Osteocyte (in vitro differentiated cells): ENCODE measurements at regions not wholly inside any gene's neighbourhood (a gene's known extent, or its start where the extent isn't known, plus 50 kb on each side); places are given as distances from the start of the nearest gene placed in this dataset.
"Not testable (repeated sequence)": the region's sequence is repeated elsewhere in the genome, so short reads cannot be mapped to it uniquely, and the experiment has no call there.

Experiments used
- DNase-seq: peaks from one replicate; pipeline ENCODE4 v3.0.0; 2021; ENCODE audit warnings: mixed read lengths; ENCODE audit not compliant: unreplicated experiment; ENCODE audit errors: extremely low spot score
- H3K27ac Mint-ChIP-seq: one replicate; pipeline ENCODE4 v1.8.0; 2021; ENCODE audit warnings: mild to moderate bottlenecking, mixed read lengths; ENCODE audit not compliant: unreplicated experiment
- H3K27me3 Mint-ChIP-seq: one replicate; pipeline ENCODE4 v1.8.0; 2021; ENCODE audit warnings: mixed read lengths; ENCODE audit not compliant: unreplicated experiment
- H3K36me3 Mint-ChIP-seq: one replicate; pipeline ENCODE4 v1.8.0; 2021; ENCODE audit warnings: mixed read lengths; ENCODE audit not compliant: unreplicated experiment
- H3K4me1 Mint-ChIP-seq: one replicate; pipeline ENCODE4 v1.8.0; 2021; ENCODE audit warnings: mixed read lengths; ENCODE audit not compliant: unreplicated experiment
- H3K4me3 Mint-ChIP-seq: one replicate; pipeline ENCODE4 v1.8.0; 2021; ENCODE audit warnings: mild to moderate bottlenecking, moderate library complexity, mixed read lengths; ENCODE audit not compliant: unreplicated experiment
- H3K9me3 Mint-ChIP-seq: one replicate; pipeline ENCODE4 v1.8.0; 2021; ENCODE audit warnings: mixed read lengths; ENCODE audit not compliant: unreplicated experiment
- TF ChIP-seq, protein P1 (sequence below): fragments of 200-600 bp; sonication (generic); IDR thresholded peaks from 2 replicates; pipeline ENCODE4 v1.5.0; 2021; ENCODE audit warnings: antibody characterized with exemption, mild to moderate bottlenecking, moderate library complexity

DNA sequence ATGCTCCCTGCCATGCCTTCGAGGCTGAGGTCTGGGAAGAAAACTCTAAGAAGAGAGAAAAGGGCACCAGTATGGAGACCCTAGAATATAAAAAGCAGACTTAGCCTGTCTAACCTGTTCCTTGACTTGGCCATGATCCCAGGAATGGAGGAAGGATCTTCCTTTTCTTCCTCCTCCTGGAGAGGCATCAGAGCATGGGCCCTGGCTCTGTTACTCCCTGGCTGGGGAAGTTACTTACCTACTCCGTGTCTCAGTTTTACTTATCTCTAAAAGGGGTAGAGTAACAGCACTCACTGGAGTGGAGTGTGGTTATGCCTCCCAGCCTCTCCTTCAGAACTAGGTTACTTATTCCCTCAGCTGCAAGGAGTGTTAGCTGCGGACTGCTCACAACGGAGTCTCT, 55.2 kb upstream of the PHF21A start:
- Mint-ChIP-seq H3K27ac (no peak overlapping the region), H3K9me3 (peaks cover 4% of the 10 kb centered on the region), H3K27me3 (peaks cover 63% of the 10 kb centered on the region), H3K36me3 (no peaks in the 10 kb centered on the region), H3K4me3 (no peak overlapping the region), H3K4me1 (no peaks in the 10 kb centered on the region)
- no peak for DNase-seq
- TF ChIP-seq, protein P1, sequence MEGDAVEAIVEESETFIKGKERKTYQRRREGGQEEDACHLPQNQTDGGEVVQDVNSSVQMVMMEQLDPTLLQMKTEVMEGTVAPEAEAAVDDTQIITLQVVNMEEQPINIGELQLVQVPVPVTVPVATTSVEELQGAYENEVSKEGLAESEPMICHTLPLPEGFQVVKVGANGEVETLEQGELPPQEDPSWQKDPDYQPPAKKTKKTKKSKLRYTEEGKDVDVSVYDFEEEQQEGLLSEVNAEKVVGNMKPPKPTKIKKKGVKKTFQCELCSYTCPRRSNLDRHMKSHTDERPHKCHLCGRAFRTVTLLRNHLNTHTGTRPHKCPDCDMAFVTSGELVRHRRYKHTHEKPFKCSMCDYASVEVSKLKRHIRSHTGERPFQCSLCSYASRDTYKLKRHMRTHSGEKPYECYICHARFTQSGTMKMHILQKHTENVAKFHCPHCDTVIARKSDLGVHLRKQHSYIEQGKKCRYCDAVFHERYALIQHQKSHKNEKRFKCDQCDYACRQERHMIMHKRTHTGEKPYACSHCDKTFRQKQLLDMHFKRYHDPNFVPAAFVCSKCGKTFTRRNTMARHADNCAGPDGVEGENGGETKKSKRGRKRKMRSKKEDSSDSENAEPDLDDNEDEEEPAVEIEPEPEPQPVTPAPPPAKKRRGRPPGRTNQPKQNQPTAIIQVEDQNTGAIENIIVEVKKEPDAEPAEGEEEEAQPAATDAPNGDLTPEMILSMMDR: no peak

DNA sequence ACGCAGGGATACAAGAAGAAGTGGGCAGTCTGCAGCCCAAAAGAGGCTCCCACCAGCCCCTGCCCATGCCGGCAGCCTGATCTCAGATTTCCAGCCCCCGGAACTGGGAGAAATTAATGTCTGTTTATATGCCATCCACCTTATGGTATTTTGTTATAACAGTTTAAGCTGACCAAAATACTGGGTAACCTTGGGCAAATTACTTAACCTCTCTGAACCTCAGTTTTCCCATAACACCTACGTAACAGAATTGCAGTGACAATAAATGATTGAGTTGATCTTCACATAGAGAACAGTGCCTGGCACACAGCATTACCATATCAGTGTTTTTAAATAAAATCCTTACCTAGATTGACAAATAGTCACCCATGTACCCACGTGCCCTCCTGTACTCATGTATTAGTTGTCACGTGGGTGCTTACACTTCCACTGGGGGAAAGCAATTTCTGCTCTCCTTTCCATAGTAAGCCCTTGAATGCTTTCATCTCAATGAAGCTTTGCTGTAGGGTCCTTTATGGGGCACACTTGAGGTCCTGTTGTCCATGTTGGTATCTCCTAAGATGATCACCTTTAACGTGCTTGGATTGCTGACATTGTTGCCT, 54.2 kb upstream of the PHF21A start:
- Mint-ChIP-seq H3K27me3 (peaks cover 64% of the 10 kb centered on the region), H3K4me1 (no peaks in the 10 kb centered on the region), H3K27ac (no peak overlapping the region), H3K36me3 (no peaks in the 10 kb centered on the region), H3K9me3 (peaks cover 4% of the 10 kb centered on the region), H3K4me3 (no peak overlapping the region)
- no peak for DNase-seq
- TF ChIP-seq, protein P1: no peak

GRCh38 chr11:46171693-46172092, 50.4 kb upstream of the PHF21A start:
- not testable (repeated sequence) for H3K36me3 Mint-ChIP-seq, H3K27ac Mint-ChIP-seq, DNase-seq, H3K9me3 Mint-ChIP-seq, H3K4me1 Mint-ChIP-seq, H3K4me3 Mint-ChIP-seq
- H3K27me3 Mint-ChIP-seq: peaks cover 71% of the 10 kb centered on the region
